ENCODE measurements at regions not wholly inside any gene's neighbourhood (a gene's known extent, or its start where the extent isn't known, plus 50 kb on each side); places are given as distances from the start of the nearest gene placed in this dataset.

- peak; percentile 67 for TF ChIP-seq ARID5B (CRISPR knock-in tag; IDR thresholded peaks at IDR 0.05)
- 0 out of 2 replicates have a peak, but pooled peaks have one; percentile 36 for TF ChIP-seq JUN (CRISPR knock-in tag; IDR thresholded peaks at IDR 0.05)
- 0 out of 2 replicates have a peak, but pooled peaks have one; percentile 43 for TF ChIP-seq ARID4A (CRISPR knock-in tag; IDR thresholded peaks at IDR 0.05; ENCODE audit: borderline replicate concordance)
- TF ChIP-seq NKX3-1 (CRISPR knock-in tag; IDR thresholded peaks at IDR 0.05), result peak; percentile 74
- TF ChIP-seq HOMEZ (CRISPR knock-in tag; IDR thresholded peaks at IDR 0.05; ENCODE audit: low read depth), result no peak
- no peak for TF ChIP-seq ADNP (CRISPR knock-in tag; IDR thresholded peaks at IDR 0.05)
- TF ChIP-seq ZNF350 (CRISPR knock-in tag; IDR thresholded peaks at IDR 0.05; ENCODE audit: borderline replicate concordance, low read depth), result peak; percentile 38; the same call in 1 of the 2 replicates
- peak; percentile 81 for TF ChIP-seq TEAD3 (CRISPR knock-in tag; optimal IDR thresholded peaks at IDR 0.05; ENCODE audit: borderline replicate concordance)
- peak; percentile 78; the same call in 1 of the 2 replicates for TF ChIP-seq ZNF878 (CRISPR knock-in tag; IDR thresholded peaks at IDR 0.05)
- no peak for TF ChIP-seq HNRNPLL (IDR thresholded peaks at IDR 0.05; ENCODE audit: low read depth, low read length, poor library complexity, severe bottlenecking)
- TF ChIP-seq HDAC1 (CRISPR knock-in tag; IDR thresholded peaks at IDR 0.05), result peak; percentile 43; the same call in 1 of the 2 replicates
- TF ChIP-seq ZNF460 (CRISPR knock-in tag; IDR thresholded peaks at IDR 0.05; ENCODE audit: borderline replicate concordance), result no peak
- no peak for TF ChIP-seq ARHGAP35 (CRISPR knock-in tag; IDR thresholded peaks at IDR 0.05; ENCODE audit: borderline replicate concordance)
- no peak for TF ChIP-seq NFE2L1 (CRISPR knock-in tag; IDR thresholded peaks at IDR 0.05; ENCODE audit: borderline replicate concordance)
- TF ChIP-seq TOE1 (CRISPR knock-in tag; IDR thresholded peaks at IDR 0.05), result peak; percentile 80; the same call in 1 of the 2 replicates
- no peak for TF ChIP-seq ZNF138 (CRISPR knock-in tag; IDR thresholded peaks at IDR 0.05; ENCODE audit: low read depth)
- TF ChIP-seq ZNF691 (CRISPR knock-in tag; IDR thresholded peaks at IDR 0.05; ENCODE audit: borderline replicate concordance, low read depth), result no peak
Measured at GRCh38 chr9:613771-614347, 227.6 kb upstream of the DMRT1 start (continued).

All from HepG2 (cell line).